GM12892 (cell line): ENCODE measurements at regions not wholly inside any gene's neighbourhood (a gene's known extent, or its start where the extent isn't known, plus 50 kb on each side); places are given as distances from the start of the nearest gene placed in this dataset.

Source experiments
- POLR2A ChIP-seq: IDR thresholded peaks from 2 replicates; pipeline ENCODE4 v1.6.1; 2011; ENCODE audit warnings: low read depth, low read length, control low read depth
- POLR2AphosphoS5 ChIP-seq: IDR thresholded peaks from 2 replicates; pipeline ENCODE4 v1.6.1; 2011; ENCODE audit warnings: low read depth, low read length, control low read depth
- TAF1 ChIP-seq: IDR thresholded peaks from 2 replicates; pipeline ENCODE4 v1.6.1; 2011; ENCODE audit warnings: low read depth, mild to moderate bottlenecking, control low read depth, low read length, borderline replicate concordance

DNA sequence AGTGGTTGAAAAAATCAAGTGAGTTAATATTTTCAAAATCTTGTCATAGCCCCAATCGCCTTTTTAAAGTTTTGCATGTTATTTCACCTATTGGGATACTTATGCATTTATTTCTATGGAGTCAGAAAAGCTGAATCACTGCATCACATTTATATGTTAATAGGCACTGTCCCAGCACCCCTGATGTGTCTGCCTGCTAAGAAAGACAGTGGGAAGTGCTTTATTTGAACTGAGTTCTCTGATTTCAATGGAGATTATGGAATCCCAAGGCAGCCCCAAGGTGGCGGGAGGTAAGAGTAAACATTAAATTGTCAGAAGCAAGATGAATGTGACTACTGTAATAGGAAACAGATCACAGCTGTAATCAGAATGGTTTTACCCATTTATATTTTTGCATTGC is 2225.7 kb downstream of the NCAM2 start:
- TF ChIP-seq POLR2A, result no peak
- TF ChIP-seq TAF1, result no peak
- TF ChIP-seq POLR2AphosphoS5, result no peak
